ENCODE measurements at regions not wholly inside any gene's neighbourhood (a gene's known extent, or its start where the extent isn't known, plus 50 kb on each side); places are given as distances from the start of the nearest gene placed in this dataset.

- H3K4me3 ChIP-seq (ENCODE audit: low read depth, low read length) = no peak overlapping the region
- DNase-seq (ENCODE audit: low read depth) = no peak
These were observed 264.0 kb upstream of the CXCR4 start for GRCh38 chr2:136381722-136382633.

- no peak for DNase-seq (ENCODE audit: low read depth)
- H3K4me3 ChIP-seq (ENCODE audit: low read depth, low read length) = no peak overlapping the region
These were observed 263.3 kb upstream of the CXCR4 start for GRCh38 chr2:136381245-136381644.

GRCh38 chr2:136378712-136379595 lies 261.0 kb upstream of the CXCR4 start:
- DNase-seq (ENCODE audit: low read depth) = no peak
- H3K4me3 ChIP-seq (ENCODE audit: low read depth, low read length) = no peak overlapping the region

- no peak for DNase-seq (ENCODE audit: low read depth)
- H3K4me3 ChIP-seq (ENCODE audit: low read depth, low read length) = no peak overlapping the region
These were observed 259.8 kb upstream of the CXCR4 start for GRCh38 chr2:136377423-136378382.

GRCh38 chr2:136376798-136377211 lies 258.9 kb upstream of the CXCR4 start:
- no peak overlapping the region for H3K4me3 ChIP-seq (ENCODE audit: low read depth, low read length)
- DNase-seq (ENCODE audit: low read depth) = peak; percentile 24

DNA sequence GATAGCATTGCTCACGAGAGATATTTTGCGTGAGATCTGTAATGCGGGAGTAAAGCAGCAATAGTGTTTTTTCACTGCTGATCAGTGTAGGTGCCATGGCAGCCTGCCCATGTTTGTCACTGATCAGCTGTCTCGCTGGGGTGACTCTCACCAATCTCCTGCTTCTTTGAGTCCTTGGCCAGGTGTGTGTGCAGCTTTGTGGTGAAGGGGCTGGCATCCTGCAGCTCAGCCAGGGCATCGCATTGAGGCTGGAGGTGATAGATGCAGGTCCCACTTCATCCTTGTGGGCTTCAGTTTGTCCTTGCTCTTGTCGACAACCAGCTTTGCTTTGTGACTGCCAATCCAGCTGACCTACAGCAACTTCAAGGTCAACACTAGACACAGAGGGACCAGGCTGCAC lies 258.3 kb upstream of the CXCR4 start:
- H3K4me3 ChIP-seq (ENCODE audit: low read depth, low read length) = no peak overlapping the region
- no peak for DNase-seq (ENCODE audit: low read depth)

- DNase-seq (ENCODE audit: low read depth) = no peak
- H3K4me3 ChIP-seq (ENCODE audit: low read depth, low read length) = no peak overlapping the region
These were observed 257.3 kb upstream of the CXCR4 start for GRCh38 chr2:136375017-136375901.

GRCh38 chr2:136373841-136374240 lies 255.9 kb upstream of the CXCR4 start:
- DNase-seq (ENCODE audit: low read depth) = no peak
- no peak overlapping the region for H3K4me3 ChIP-seq (ENCODE audit: low read depth, low read length)

DNA sequence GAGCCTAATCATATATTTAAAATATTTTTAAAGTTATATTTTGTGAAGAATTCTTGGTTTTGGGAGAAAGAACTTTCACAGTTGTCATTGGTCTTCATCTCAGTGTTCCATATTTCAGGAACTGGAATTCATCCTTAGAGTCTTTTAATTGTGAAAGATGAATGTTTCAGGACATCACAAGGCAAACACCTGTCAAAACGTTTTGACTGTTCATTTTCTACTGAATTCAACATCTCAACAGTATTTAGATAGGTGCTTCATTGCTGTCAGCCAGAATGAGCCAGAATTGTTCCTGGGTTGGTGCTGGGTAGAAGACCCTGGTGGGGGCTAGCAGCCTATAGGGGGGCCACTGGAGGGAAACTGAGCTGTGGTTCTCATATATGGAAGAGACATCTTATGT lies 255.1 kb upstream of the CXCR4 start:
- H3K4me3 ChIP-seq (ENCODE audit: low read depth, low read length) = no peak overlapping the region

GRCh38 chr2:136363900-136364299 lies 246.0 kb upstream of the CXCR4 start:
- DNase-seq (ENCODE audit: low read depth) = no peak
- H3K4me3 ChIP-seq (ENCODE audit: low read depth, low read length) = no peak overlapping the region

More for the DNA sequence above, 255.1 kb upstream of the CXCR4 start:
- no peak for DNase-seq (ENCODE audit: low read depth)

GRCh38 chr2:136363470-136363869 lies 245.5 kb upstream of the CXCR4 start:
- DNase-seq (ENCODE audit: low read depth) = no peak
- no peak overlapping the region for H3K4me3 ChIP-seq (ENCODE audit: low read depth, low read length)

DNA sequence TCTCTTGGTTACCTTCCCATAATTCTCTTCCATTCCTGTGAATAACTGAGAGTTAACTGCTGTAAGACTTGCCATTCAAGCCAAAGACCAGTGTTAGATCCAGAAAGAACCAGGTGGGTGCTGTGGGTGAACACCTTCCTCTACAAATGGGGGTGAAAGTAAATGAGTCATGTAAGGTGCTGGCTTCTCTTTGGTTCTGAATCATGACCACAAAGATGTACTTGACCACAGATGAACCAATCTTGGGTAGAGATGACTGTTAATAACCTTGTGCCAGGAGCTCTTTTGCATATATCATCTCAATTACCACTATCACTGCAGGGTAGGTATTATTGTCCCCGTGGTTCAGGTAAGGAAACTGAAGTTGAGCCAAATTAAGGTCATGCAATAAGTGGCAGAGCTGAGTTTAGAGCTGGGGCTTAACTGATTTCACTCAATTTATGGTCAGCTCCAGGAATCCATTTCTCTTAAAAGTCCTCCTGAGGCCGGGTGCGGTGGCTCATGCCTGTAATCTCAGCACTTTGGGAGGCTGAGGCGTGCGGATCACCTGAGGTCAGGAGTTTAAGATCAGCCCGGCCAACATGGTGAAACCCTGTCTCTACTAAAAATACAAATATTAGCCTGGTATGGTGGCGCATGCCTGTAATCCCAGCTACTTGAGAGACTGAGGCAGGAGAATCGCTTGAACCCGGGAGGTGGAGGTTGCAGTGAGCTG lies 244.9 kb upstream of the CXCR4 start:
- no peak overlapping the region for H3K4me3 ChIP-seq (ENCODE audit: low read depth, low read length)
- DNase-seq (ENCODE audit: low read depth) = no peak

DNA sequence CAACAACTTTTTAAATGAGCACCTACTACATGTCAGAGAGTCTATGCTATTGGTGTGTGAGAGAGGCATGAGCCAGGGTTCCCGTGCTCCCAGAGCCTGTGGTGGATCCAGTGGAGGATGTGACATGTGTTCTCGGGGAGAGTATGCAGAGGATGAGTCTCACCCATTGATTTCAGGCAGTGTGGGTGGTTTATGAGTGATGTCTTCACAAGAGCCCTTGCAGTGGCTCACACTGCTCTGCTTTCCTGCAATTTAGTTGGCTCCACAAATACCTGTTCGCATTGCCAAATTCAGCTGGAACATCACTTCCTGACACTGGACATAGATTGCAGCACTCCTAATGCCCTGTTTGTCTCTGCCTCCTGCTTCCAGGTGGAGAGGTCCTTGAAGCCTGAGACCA lies 243.6 kb upstream of the CXCR4 start:
- DNase-seq (ENCODE audit: low read depth) = no peak
- no peak overlapping the region for H3K4me3 ChIP-seq (ENCODE audit: low read depth, low read length)

- H3K4me3 ChIP-seq (ENCODE audit: low read depth, low read length) = no peak overlapping the region
- DNase-seq (ENCODE audit: low read depth) = no peak
These were observed 242.8 kb upstream of the CXCR4 start for GRCh38 chr2:136360790-136361189.

GRCh38 chr2:136359121-136359965 lies 241.4 kb upstream of the CXCR4 start:
- no peak for DNase-seq (ENCODE audit: low read depth)
- H3K4me3 ChIP-seq (ENCODE audit: low read depth, low read length) = no peak overlapping the region

DNA sequence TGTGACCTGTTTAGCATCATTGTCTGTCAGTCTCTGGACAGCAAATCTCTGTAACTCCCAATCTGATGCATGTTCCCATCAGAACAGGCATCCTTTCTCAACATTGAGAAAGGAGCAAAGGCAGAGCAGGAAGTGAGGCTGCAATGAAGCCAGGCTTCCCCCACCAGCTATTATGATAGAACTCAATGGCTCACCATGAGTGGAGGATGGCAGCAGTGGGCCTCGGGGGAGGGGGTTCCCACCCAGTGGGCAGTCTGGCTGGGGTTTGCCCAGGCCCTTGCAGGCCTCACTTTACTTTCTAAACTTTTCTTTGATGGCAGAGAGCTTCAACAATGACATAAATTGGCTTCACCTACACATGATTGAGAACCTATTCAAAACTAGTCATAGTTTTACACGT lies 240.6 kb upstream of the CXCR4 start:
- no peak for DNase-seq (ENCODE audit: low read depth)
- H3K4me3 ChIP-seq (ENCODE audit: low read depth, low read length) = no peak overlapping the region

- no peak for DNase-seq (ENCODE audit: low read depth)
- H3K4me3 ChIP-seq (ENCODE audit: low read depth, low read length) = no peak overlapping the region
These were observed 239.0 kb upstream of the CXCR4 start for GRCh38 chr2:136357007-136357380.
